CD14-positive monocyte (primary cell): ENCODE measurements at regions not wholly inside any gene's neighbourhood (a gene's known extent, or its start where the extent isn't known, plus 50 kb on each side); places are given as distances from the start of the nearest gene placed in this dataset.

Experiments used
- DNase-seq, 3 donors: peaks; one replicate each; pipeline ENCODE4 v3.0.0-alpha.2; 2011 to 2022
- H2AFZ ChIP-seq: 2 replicates; pipeline ENCODE4 v1.6.0; 2012; ENCODE audit warnings: mild to moderate bottlenecking, low read depth, low read length, inconsistent platforms; ENCODE audit not compliant: insufficient read depth, poor library complexity, severe bottlenecking
- H3K27ac ChIP-seq, 2 donors: 1 replicate in 1 of 2; 2 replicates in 1 of 2; pipeline ENCODE4 v1.5.1; 2012 to 2013; ENCODE audit warnings: low read length in 2 of 2, control low read depth in 1 of 2, inconsistent platforms in 1 of 2, low read depth in 1 of 2, mild to moderate bottlenecking in 1 of 2
- H3K27me3 ChIP-seq, 2 donors: one replicate each; pipeline versions ENCODE4 v1.6.0 to v1.6.1; 2011 to 2013; ENCODE audit warnings: low read length in 2 of 2; ENCODE audit not compliant: control insufficient read depth in 2 of 2, insufficient read depth in 2 of 2
- H3K36me3 ChIP-seq, 2 donors: replicated peaks in 1 of 2; 1 replicate in 1 of 2; 2 replicates in 1 of 2; pipeline versions ENCODE4 v1.5.1 to v1.6.1; 2012 to 2013; ENCODE audit warnings: low read length in 2 of 2, control low read depth in 1 of 2, inconsistent platforms in 1 of 2, mild to moderate bottlenecking in 1 of 2; ENCODE audit not compliant: insufficient read depth in 2 of 2, control insufficient read depth in 1 of 2
- H3K4me1 ChIP-seq, 2 donors: 1 replicate in 1 of 2; 2 replicates in 1 of 2; pipeline versions ENCODE4 v1.5.1 to v1.6.1; 2012 to 2013; ENCODE audit warnings: low read length in 2 of 2, control low read depth in 1 of 2, inconsistent platforms in 1 of 2, mild to moderate bottlenecking in 1 of 2, moderate library complexity in 1 of 2; ENCODE audit not compliant: insufficient read depth in 2 of 2, control insufficient read depth in 1 of 2
- H3K4me2 ChIP-seq: replicated peaks from 2 replicates; pipeline ENCODE3; 2012; ENCODE audit warnings: low read length, moderate library complexity, mild to moderate bottlenecking; ENCODE audit not compliant: poor library complexity, severe bottlenecking; ENCODE audit errors: extremely low read depth
- H3K4me3 ChIP-seq, 3 experiments: fragments of 200-600 bp in 1 of 3; sonication (generic) in 1 of 3; replicated peaks in 1 of 3; 1 replicate in 2 of 3; 2 replicates in 1 of 3; pipeline ENCODE4 v1.5.1; 2011 to 2013; ENCODE audit warnings: low read length in 3 of 3, mild to moderate bottlenecking in 3 of 3, control low read depth in 2 of 3, low read depth in 2 of 3, inconsistent platforms in 1 of 3, moderate library complexity in 1 of 3
- H3K79me2 ChIP-seq: 2 replicates; pipeline ENCODE4 v1.6.0; 2012; ENCODE audit warnings: mild to moderate bottlenecking, control low read depth, inconsistent platforms, low read length, moderate library complexity; ENCODE audit not compliant: insufficient read depth
- H3K9ac ChIP-seq: 2 replicates; pipeline ENCODE4 v1.6.0; 2017; ENCODE audit warnings: low read length, mild to moderate bottlenecking; ENCODE audit not compliant: insufficient read depth, poor library complexity, severe bottlenecking
- H3K9me3 ChIP-seq, 2 donors: replicated peaks in 1 of 2; 1 replicate in 1 of 2; 2 replicates in 1 of 2; pipeline versions ENCODE4 v1.5.1 to v1.6.1; 2012 to 2013; ENCODE audit warnings: low read length in 2 of 2, control low read depth in 1 of 2; ENCODE audit not compliant: control insufficient read depth in 1 of 2, insufficient read depth in 1 of 2
- H4K20me1 ChIP-seq: 2 replicates; pipeline ENCODE4 v1.6.0; 2012; ENCODE audit warnings: mild to moderate bottlenecking, low read length, control low read depth, moderate library complexity; ENCODE audit not compliant: insufficient read depth
- H3K27ac Mint-ChIP-seq, 7 donors: one replicate each; pipeline ENCODE4 v1.8.0; 2020; ENCODE audit warnings: mild to moderate bottlenecking in 7 of 7, mixed read lengths in 7 of 7, moderate library complexity in 6 of 7, inconsistent platforms in 2 of 7
- H3K27me3 Mint-ChIP-seq, 3 donors: one replicate each; pipeline ENCODE4 v1.8.0; 2021 to 2022; ENCODE audit warnings: low read depth in 3 of 3, mild to moderate bottlenecking in 3 of 3, mixed read lengths in 3 of 3, moderate library complexity in 3 of 3, inconsistent platforms in 1 of 3
- H3K36me3 Mint-ChIP-seq, 2 donors: one replicate each; pipeline ENCODE4 v1.8.0; 2020; ENCODE audit warnings: mixed read lengths in 2 of 2, inconsistent platforms in 1 of 2, mild to moderate bottlenecking in 1 of 2
- H3K4me1 Mint-ChIP-seq: one replicate; pipeline ENCODE4 v1.8.0; 2020; ENCODE audit warnings: mild to moderate bottlenecking, mixed read lengths
- H3K4me3 Mint-ChIP-seq, 2 donors: one replicate each; pipeline ENCODE4 v1.8.0; 2020; ENCODE audit warnings: mild to moderate bottlenecking in 2 of 2, mixed read lengths in 2 of 2, moderate library complexity in 1 of 2
- H3K9me3 Mint-ChIP-seq, 7 donors: one replicate each; pipeline ENCODE4 v1.8.0; 2020 to 2022; ENCODE audit warnings: mixed read lengths in 7 of 7, mild to moderate bottlenecking in 6 of 7, moderate library complexity in 6 of 7, inconsistent platforms in 2 of 7
- CTCF ChIP-seq: fragments of 200-600 bp; IDR thresholded peaks from one replicate; pipeline ENCODE4 v1.8.0; 2022; ENCODE audit warnings: antibody characterized with exemption, mild to moderate bottlenecking
- WGBS: methylation state at CpG from one replicate; pipeline ENCODE4 v1.1.5; 2013; ENCODE audit warnings: missing lambda C conversion rate; ENCODE audit not compliant: insufficient coverage; 5-methylcytosine and 5-hydroxymethylcytosine counted together
- intact Hi-C, 2 donors: fragments of 100-400 bp; cut with micrococcal nuclease; formaldehyde crosslinking; loops; one replicate each; pipeline versions ENCODE4 v1.15.0 to v1.15.1; 2023

- H2AFZ ChIP-seq = no peak overlapping the region
- no peaks in the 10 kb centered on the region for H3K79me2 ChIP-seq
- H3K4me3 ChIP-seq = no peak overlapping the region
- no peaks in the 10 kb centered on the region for H3K27me3 ChIP-seq
- no peaks in the 10 kb centered on the region for H3K4me1 ChIP-seq
- peaks cover 2% of the 10 kb centered on the region for H3K4me1 Mint-ChIP-seq
- H3K36me3 Mint-ChIP-seq = no peaks in the 10 kb centered on the region
- peaks cover 0 to 3% (median 0%) of the 10 kb centered on the region in 7 donors for H3K9me3 Mint-ChIP-seq
- intact Hi-C loops = no loop called here
- WGBS = 62% methylated on average over 7 of the region's 8 CpGs
- no peaks in the 10 kb centered on the region for H3K9me3 ChIP-seq
- no peak overlapping the region for H3K4me3 Mint-ChIP-seq
- peaks cover 11 to 13% (median 11%) of the 10 kb centered on the region in 3 donors for H3K27me3 Mint-ChIP-seq
- no peak for TF ChIP-seq CTCF
- H3K9ac ChIP-seq = no peak overlapping the region
- H3K36me3 ChIP-seq = no peaks in the 10 kb centered on the region
- no peak overlapping the region for H3K27ac ChIP-seq
- peak overlapping the region in 4 of 7 donors; percentile 0 to 65 (median 40) for H3K27ac Mint-ChIP-seq
- H4K20me1 ChIP-seq = no peaks in the 10 kb centered on the region
- no peak for DNase-seq
- H3K4me2 ChIP-seq = no peak overlapping the region
Measured at GRCh38 chr1:23628951-23629387, 62.6 kb upstream of the RPL11 start.

- no peak overlapping the region for H3K27ac ChIP-seq
- H4K20me1 ChIP-seq = no peaks in the 10 kb centered on the region
- Mint-ChIP-seq H3K36me3 (no peaks in the 10 kb centered on the region), H3K4me3 (peak overlapping the region in 1 of 2 donors; percentile 7), H3K27ac (no peak overlapping the region), H3K9me3 (peaks cover 0 to 3% (median 0%) of the 10 kb centered on the region in 7 donors), H3K27me3 (peaks cover 10 to 21% (median 20%) of the 10 kb centered on the region in 3 donors), H3K4me1 (peaks cover 2% of the 10 kb centered on the region)
- no peak for DNase-seq
- no peak overlapping the region for H3K4me2 ChIP-seq
- no peak for TF ChIP-seq CTCF
- H3K4me3 ChIP-seq = no peak overlapping the region
- H3K4me1 ChIP-seq = no peaks in the 10 kb centered on the region
- 82% methylated on average over 10 of the region's 11 CpGs for WGBS
- no peaks in the 10 kb centered on the region for H3K79me2 ChIP-seq
- no peak overlapping the region for H2AFZ ChIP-seq
- peaks cover 0 to 5% of the 10 kb centered on the region in 2 donors for H3K27me3 ChIP-seq
- intact Hi-C loops = no loop called here
- H3K9ac ChIP-seq = no peak overlapping the region
- no peaks in the 10 kb centered on the region for H3K9me3 ChIP-seq
- no peaks in the 10 kb centered on the region for H3K36me3 ChIP-seq
Measured at GRCh38 chr1:23627069-23627735, 64.4 kb upstream of the RPL11 start.
